ENCODE measurements at regions not wholly inside any gene's neighbourhood (a gene's known extent, or its start where the extent isn't known, plus 50 kb on each side); places are given as distances from the start of the nearest gene placed in this dataset.

DNA sequence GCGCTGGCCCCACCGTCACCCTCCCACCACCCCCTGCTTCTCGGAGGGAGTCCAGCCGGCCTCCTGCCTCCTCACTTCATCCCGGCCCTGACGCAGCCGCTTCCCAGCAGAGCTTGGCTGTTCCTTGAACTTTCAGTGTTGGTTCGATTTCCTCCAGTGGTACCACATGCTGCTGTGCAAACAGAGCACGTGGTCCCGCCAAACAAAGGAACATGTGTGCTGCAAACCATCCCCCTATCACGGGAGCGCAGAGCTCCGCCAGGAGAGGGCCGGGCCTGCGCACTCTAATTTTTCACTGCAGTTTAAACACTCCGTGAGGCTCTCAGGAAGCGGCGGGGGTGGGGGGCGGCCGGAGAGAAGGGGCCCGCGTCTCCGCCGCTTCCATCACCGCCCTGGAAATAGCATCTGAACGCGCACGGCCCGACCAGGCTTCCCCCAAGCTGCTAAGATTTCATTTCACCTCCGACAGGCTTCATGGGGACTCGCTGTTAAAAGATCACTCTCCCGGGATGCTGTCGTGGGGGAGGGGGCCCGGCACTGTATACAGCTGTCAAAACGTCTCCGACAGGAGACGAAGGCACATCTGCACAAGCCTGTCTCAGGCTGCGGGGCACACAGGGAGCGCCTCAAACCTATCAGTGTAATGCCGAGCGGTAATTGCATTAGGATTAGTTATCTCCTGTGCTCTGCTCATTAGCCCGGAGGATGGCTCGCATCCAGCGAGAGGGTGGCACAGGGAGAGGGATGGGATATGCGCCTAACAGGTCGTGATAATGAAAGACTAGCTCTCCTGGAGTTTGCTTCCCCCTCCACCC lies 269.9 kb upstream of the SORL1-AS1 start:
- peak; percentile 87 for DNase-seq

DNA sequence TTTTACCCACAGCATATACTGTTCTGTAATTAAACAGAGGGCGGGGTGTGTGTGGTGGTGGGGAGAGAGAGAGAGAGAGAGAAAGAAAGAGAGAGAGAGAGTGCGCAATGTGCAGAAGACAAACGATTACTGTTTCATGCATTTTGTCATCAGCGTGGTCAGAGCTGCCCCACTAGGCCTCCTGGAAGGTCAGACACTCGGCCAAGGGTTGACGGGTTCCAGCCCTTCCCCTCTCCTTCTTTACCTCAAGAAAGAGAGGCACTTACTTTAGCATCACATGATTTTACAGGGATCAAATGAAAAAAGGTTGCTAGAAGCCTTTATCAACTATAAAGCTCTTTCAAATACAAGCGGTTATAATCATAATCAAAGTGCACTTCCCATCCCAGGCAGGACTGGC lies 269.2 kb upstream of the SORL1-AS1 start:
- no peak for DNase-seq

DNA sequence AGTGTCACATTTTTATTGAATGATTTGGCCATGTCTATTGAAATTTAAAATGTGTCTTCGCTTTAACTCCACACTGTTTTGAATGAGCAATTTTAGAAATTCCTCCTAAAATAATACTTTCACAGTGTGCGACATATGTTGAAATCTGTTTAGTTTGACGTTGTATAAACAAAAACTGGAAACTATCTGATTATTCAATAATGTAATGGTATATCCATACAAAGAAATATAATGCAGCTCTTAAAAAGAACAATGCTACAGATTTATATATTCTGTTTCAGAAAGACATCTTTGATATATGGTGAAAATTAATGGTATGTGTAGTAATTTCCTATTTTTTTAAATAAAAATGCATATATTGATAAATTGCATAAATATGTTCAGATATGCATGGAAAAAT lies 268.7 kb upstream of the SORL1-AS1 start:
- DNase-seq = no peak

DNA sequence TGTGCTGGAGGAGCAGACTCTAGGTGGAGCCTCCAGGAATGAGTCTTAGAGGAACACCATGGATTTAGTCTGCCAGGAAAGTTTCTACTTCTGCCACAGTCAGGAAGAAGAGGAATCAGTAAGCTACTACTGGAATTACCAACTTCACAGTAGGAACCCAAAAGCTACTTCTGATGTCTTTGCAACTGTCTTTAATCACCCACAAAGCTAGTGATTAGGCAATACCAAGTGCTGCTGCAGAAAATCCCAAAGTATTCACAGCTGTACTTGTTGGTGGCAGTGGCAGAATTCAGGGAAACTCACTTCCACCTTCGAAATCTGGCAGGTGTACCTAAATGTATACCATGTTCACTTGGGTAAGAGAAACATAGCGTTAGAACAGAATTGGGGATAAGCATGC lies 264.5 kb upstream of the SORL1-AS1 start:
- no peak for DNase-seq

DNA sequence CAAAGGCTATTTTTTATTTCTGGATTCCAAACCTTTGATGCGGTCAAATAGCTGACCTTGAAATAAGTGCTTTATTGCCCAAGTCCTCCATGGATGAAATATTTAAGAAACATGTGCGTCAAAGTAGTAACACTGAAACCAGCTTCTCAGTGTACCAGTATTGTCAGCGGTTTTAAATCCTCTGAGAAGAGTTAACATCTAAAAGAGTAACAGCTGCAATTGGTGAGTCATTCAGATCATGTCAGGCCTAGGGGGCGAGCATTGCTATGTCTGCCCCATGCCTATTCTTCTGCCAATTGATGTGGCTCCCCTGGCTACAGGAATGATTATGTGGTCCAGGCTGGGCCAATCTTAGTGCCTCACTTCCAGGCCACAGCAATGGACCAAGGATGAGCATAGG lies 263.3 kb upstream of the SORL1-AS1 start:
- DNase-seq = no peak

DNA sequence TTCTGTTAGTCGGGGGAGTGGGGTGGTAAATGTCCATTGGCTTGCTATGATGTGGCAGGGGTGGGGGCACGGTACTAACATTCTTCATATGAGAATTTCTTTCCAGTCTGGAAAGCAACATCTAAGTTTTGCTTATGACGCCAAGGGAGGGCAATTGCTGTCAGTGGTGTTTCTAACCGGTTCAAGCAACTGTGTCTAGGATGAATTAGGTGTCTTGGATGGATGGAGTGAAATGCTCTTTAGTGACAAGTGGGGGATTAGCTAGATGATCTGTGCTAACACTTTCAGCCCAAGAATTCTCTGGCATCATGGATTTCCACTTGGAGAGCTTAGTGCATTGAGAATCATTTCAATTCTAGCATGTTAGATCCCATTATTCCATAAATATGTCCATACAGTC lies 262.6 kb upstream of the SORL1-AS1 start:
- no peak for DNase-seq

DNA sequence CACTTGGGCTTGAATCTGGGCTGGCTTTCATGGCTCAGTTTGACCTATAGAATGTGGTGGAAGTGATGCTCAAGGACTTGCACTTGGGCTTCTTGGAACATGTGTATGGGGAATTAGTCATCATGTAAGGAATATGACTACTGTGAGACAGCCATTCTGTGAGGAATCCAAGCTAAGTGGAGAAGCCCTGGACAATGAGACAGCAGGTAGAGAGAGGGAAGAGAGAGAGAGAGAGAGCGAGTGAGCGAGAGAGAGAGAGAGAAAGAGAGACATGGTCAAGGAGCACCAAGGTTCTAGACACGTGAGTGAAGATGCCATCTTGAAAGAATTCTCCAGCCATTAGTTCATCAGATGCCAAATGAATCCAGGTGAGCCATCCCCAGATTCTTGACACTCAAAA lies 261.6 kb upstream of the SORL1-AS1 start:
- no peak for DNase-seq

DNA sequence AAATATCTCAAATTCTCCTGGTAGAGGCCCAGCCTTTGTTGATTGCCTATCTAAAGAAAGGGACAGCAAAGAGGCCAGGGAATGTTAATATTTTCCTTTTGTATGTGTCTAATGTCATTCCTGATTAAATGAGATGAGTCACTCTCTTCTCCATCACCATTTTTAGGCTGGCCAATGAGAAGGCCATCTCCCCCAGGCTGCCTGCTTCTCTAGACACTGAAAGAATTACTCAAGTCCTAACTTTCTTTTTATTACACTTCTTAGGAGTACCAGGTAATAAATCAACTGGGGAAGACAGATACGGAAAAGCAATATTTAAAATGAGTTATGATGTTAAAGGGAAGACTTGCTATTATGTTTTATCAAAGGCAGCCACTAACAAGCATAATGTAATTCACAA lies 259.2 kb upstream of the SORL1-AS1 start:
- no peak for DNase-seq

DNA sequence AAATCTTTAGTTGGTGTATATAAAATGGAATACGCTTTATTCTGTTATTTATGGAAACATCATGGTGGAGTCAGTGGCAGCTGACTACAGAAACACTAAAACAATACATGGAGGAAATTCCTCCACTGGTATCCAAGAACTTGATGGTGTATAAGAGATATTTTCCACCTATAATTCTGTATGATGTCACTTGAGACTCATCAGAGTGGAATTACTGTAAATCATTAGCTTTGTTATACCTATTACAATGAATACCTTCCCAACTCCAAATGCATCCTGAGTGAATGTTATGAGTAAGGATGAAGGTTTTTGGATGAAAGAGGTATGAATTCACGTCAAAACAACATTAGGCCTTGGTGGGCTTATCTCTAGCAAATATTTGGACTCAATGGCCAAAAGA lies 258.5 kb upstream of the SORL1-AS1 start:
- no peak for DNase-seq

DNA sequence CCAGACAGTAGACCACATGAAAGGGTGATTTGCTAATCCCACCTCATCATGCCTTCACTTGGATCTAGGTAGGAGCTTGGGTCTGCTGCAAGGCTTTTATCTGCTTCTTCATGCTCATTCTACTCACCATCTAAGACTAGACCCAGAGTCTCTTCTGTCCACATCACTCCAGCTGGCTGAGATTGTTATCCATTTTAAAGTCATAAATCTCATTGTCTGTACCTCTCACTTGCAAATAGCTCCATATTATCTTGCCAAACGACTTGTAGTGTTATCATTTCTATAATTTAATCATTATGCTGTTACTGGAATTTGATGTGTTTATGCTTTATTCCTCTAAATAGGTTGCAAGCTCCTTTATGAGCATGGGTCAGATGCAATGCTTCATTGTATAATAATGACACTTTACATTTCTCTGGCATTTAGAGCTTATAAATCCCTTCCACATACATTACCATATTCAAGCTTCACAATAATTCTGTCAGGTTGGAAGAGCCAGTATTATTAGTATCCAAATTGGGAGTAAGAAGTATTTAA lies 254.2 kb upstream of the SORL1-AS1 start:
- DNase-seq = no peak

DNA sequence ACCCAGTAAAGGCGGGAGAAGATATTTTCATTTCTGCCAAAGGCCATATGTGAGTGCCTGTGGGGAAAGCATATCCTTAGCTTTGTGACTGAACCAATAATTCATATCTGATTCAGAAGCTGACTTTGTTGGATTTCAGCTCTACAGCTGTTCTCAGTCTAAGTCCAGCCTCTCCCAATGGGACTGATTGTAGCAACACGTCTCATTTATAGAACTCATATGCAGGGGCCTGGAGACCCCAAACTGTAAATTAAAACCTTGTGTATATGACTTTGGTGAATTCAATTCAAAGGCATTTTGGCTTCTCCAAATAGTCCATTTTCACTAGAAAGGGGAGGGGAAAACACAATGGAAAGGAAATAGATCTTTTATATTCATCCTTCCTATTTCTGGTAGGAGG lies 250.4 kb upstream of the SORL1-AS1 start:
- no peak for DNase-seq

DNA sequence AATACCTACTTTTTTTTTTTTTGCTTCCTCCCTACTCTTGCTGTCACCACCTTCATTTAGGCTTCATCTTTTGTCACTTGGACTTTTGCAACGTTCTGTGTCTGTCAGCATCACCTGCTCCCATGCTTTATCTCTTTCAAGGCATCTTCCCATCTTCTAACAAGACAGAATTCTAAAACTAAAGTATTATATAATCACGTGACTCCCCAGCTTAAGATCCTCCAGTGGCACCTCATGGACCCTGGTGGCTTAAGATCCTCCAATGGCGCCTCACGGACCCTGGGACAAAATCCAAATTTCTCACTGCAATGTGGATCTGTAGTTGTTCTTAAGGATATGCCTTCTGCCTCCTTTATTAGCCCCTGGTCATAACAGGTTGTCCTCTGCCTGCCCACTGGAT lies 248.2 kb upstream of the SORL1-AS1 start:
- DNase-seq = no peak

DNA sequence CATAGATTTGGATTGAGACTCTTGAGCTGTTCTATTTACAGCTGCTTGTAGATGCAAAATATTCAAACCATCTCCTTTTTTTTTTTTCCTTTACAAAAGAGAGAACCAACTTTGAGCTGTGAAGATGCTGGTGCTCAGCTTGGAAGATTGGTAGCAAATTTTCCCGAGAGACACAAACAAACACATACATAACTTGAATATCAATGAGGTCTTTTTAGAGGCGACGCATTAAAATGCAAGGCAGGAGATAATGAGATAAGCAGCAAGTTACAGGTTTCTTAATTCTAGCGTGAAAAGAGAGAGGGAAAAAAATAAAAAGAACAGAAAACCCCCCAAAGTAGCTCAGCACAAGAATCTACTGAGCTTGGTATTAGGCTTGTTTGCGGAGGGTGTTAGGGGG lies 247.0 kb upstream of the SORL1-AS1 start:
- no peak for DNase-seq

DNA sequence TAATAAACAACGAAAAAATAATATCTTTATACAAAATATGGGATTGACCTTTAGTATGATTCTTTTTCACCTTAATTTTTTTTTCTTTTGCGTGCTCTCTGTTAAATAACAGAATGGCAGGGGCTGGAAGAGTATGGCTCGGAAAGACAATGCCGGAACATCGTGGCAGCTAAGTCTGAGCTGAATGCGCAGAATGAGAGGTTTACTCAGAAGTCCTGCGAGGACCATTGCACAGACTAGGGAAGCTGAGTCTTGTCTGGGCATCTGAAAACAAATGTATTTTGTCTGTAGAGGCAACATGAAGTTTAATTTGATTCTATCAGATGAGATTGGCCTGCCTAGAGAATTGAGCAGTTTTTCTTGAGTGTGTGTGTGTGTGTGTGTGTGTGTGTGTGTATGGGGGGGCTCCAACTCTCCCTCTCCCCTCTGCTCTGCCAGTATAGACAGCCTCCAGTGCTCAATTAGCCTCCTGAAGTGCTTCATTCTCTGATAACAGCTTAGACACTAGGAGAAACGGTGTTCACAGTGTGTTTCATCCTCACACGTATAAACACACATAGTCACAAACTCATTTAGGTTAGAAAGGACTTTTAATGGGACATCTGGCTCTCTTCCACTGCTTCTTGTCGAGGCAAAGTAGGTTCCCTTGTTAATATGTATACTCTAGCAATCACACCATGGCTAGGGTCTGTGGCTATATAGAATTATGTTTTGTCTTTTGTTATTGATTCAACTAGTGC lies 244.3 kb upstream of the SORL1-AS1 start:
- no peak for DNase-seq

DNA sequence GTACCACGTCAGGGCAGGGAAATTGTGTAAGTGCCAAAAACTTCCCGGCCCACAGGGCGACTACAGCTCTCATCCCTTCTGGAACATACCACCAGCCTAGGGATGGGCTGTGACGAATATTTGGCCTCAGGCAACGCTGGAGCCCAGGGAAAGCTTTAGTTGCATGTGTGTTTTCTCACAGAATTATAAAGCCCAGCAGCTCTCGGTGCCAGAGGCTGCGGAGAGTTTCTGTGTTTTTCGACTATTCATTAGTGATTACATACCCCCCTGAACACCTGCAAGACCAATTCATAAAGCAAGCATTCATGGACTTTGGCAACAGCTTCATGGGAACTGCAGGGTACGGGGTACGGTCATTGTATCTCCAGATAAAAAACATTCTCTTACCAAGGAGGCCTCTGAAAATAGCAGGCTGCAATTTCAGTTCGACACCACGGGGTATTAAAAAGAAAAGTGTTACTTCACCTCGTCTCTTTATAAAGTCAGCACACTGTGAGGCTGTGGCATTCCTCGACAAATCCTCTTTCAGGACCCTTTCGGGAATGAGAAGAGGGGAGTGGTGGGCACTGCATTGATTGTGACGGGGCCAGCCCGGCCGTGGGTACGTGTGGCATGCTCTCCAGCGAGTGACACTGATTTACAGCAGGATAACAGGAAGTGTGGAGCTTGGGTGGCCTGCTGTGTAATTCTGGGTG lies 243.6 kb upstream of the SORL1-AS1 start:
- no peak for DNase-seq

DNA sequence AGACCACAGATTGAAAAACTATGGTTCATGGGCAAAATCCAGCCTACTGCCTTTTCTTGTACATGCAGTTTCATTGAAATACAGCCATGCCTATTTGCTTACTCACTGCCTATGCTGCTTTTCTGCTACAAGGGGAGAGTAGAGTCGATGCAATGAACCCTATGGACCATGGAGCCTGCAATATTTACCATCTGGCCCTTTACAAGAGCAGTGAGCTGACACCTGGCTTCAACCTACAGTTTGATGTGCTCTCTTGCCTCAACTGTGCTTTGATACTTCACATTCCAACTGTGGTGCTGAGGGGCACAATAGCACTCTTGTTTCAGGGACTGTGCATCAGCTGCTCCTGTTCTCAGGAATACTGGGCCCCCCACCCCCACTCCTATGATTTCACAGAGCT lies 239.5 kb upstream of the SORL1-AS1 start:
- DNase-seq = no peak

DNA sequence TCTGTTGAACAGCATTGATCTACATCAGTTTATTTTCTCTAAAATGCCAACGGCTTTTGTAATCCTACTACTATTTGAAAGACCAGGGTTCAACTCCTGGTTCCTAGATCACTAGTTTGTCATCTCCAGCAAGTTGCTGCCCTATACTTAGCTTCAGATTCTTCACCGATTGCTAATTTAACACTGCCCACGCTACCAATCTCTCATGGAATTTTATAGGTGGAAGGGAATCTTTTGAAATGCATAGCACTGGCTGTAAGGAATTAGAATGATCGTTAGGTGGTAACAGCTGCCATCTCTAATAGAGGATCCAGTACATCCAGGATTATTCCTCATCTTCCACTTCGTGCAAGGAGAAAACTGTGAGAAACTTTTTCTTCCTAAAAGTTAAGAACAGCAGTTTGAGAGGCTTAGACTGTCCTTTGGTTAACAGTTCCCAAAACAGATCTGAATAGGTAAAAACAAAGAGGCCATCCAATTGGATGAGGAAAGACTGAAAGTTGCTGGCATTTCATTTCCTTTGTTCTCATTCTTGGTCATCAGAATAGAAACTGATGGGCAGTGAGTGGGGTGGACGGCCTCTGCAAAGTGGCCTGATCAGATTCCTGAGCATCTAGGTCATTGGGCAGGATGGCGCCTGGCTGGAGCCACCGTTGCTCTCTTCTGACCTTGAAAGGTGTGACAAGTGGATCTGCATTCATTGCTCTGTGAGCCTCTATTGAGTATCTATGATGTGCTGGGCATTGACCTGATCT lies 236.3 kb upstream of the SORL1-AS1 start:
- DNase-seq = no peak

DNA sequence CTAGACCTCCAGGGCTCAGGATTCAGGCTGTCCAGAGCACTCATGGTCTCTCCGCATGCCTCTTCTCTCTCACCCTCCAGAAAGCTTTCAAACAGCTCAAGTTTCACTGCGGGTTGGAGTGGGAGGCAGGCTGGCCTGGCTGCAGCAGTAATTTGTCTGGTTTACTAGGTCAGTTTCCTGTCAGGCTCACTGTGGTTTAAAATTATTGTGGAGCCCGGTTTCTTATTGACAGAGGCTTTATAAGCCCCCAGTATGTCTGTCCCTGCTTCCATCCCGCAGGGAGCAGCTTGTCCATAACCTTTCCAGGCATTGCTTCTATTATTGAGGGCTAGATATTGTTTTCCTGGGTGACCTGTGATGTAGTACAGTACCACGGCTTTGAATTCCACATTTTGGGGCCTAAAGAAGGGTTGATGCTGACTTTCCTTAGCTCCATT lies 235.3 kb upstream of the SORL1-AS1 start:
- DNase-seq = peak; percentile 8

DNA sequence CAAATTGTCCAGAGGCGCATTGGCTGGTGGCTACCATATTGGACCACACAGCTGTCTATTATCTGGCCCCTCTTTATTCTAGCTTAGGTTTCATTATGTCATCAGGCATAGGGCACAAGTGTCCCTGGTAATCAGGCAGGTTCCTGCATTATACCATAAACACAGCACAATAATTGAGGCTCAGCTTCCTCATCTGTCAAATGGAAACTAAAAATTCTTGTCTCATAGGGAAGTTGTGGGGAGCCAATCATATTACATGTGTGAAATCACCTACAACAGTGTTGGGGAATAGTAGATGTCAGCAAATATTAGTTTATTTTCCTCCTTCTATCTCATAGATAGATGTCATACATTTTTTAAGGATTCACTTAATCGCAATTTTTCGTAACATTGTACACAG lies 231.0 kb upstream of the SORL1-AS1 start:
- no peak for DNase-seq
